ENCODE measurements at regions not wholly inside any gene's neighbourhood (a gene's known extent, or its start where the extent isn't known, plus 50 kb on each side); places are given as distances from the start of the nearest gene placed in this dataset.

GRCh38 chr22:22342697-22343580 is 98.4 kb downstream of the VPREB1 start:
- TF ChIP-seq, protein P1, sequence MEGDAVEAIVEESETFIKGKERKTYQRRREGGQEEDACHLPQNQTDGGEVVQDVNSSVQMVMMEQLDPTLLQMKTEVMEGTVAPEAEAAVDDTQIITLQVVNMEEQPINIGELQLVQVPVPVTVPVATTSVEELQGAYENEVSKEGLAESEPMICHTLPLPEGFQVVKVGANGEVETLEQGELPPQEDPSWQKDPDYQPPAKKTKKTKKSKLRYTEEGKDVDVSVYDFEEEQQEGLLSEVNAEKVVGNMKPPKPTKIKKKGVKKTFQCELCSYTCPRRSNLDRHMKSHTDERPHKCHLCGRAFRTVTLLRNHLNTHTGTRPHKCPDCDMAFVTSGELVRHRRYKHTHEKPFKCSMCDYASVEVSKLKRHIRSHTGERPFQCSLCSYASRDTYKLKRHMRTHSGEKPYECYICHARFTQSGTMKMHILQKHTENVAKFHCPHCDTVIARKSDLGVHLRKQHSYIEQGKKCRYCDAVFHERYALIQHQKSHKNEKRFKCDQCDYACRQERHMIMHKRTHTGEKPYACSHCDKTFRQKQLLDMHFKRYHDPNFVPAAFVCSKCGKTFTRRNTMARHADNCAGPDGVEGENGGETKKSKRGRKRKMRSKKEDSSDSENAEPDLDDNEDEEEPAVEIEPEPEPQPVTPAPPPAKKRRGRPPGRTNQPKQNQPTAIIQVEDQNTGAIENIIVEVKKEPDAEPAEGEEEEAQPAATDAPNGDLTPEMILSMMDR (IDR thresholded peaks at IDR 0.05; ENCODE audit: low read depth, low read length, missing input control) = peak; percentile 81
- TF ChIP-seq, protein P2, sequence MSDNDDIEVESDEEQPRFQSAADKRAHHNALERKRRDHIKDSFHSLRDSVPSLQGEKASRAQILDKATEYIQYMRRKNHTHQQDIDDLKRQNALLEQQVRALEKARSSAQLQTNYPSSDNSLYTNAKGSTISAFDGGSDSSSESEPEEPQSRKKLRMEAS (IDR thresholded peaks at IDR 0.05) = no peak
